Posterior cingulate gyrus (tissue), 11 donors: ENCODE measurements at regions not wholly inside any gene's neighbourhood (a gene's known extent, or its start where the extent isn't known, plus 50 kb on each side); places are given as distances from the start of the nearest gene placed in this dataset.
A peak's percentile ranks its signal among the peaks of the same experiment; 100 is the strongest.

Source experiments
- DNase-seq, 10 donors: peaks; one replicate each; pipeline versions ENCODE4 v3.0.0 to v3.0.0-alpha.2; 2020 to 2021; ENCODE audit warnings: mixed read lengths in 3 of 10
- intact Hi-C: fragments of 100-400 bp; cut with DNase I; formaldehyde crosslinking; loops from one replicate; pipeline ENCODE4 v1.15.1; 2023

DNA sequence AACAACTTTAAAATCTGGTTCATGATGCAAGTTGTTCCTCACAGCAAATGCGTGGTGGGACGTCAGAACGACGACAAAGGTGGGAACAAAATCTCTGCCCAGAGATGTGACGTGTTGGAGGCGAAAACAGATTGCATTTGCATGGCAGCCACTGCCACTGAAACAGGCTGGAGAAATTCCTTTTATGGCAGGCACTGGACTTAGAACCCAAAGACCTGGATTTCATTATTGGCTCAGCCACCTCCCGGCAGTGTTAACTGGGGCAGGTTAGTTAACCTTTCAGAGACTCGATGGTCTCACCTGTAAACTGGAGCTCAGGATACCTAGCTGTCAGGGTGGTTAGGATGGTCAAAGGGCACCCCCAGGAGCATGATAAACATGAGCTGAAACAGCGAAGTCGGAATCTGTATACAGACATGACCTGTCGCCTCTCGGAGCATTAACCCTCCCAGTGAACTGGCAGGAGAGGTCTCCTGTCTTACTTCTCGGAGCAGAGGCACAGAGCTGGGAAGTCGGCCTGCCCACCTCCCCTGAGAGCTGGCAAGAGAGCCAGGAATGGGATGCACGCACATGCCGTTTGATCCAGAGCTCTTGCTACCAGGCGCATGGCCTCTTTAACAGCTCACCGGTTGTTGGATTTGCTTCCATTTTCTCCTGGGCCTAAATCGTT, 59.2 kb upstream of the TARBP1 start:
- peak in 1 of 10 donors; percentile 7 for DNase-seq
- intact Hi-C loops: loop anchor here (10.0 kb wide), 1 partner anchor 187 kb away; no protein-coding TSS in a partner anchor

DNA sequence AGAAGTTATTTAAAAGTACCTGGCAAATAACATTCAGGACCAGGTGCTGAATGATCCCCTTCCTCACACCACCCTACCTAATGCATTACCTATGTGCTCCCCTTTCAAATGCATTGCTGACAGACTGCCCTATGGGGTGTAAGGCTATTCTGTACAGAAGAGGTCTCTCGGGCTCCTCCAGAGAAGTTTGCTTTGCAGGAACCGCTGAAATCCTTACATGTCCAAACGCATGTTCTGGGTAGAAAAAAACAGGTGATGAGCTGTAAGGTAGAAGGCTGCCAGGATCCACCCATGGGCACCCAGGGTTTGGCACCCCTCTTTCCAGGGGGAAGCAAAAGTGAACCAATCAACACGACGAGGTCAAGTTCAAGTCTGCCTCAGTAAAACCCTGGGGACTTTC, 58.3 kb upstream of the TARBP1 start:
- intact Hi-C loops: loop anchor here (10.0 kb wide), 1 partner anchor 188 kb away; no protein-coding TSS in a partner anchor
- peak in 1 of 10 donors; percentile 9 for DNase-seq

DNA sequence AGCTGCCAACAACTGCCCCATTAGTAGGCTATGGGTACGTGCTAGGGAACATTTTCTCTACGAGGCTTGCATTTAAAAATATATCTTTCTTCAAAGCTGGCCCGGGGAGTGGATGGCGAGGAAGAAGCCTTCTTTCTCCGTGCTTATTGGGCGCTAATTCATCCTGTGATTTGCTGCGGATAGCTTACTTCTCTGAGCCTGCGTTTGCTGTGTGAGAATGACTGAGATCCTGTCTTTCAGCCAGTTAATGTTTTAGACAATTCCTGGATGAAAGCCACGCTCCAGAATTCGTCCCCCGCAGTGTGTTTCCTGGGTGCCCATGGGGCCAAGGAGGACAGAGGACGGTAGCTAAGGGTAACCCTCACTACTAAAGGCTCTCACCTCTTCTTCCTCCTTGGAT, 57.8 kb upstream of the TARBP1 start:
- intact Hi-C loops: loop anchor here (10.0 kb wide), 1 partner anchor 188 kb away; no protein-coding TSS in a partner anchor
- peak in 1 of 10 donors; percentile 10 for DNase-seq

DNA sequence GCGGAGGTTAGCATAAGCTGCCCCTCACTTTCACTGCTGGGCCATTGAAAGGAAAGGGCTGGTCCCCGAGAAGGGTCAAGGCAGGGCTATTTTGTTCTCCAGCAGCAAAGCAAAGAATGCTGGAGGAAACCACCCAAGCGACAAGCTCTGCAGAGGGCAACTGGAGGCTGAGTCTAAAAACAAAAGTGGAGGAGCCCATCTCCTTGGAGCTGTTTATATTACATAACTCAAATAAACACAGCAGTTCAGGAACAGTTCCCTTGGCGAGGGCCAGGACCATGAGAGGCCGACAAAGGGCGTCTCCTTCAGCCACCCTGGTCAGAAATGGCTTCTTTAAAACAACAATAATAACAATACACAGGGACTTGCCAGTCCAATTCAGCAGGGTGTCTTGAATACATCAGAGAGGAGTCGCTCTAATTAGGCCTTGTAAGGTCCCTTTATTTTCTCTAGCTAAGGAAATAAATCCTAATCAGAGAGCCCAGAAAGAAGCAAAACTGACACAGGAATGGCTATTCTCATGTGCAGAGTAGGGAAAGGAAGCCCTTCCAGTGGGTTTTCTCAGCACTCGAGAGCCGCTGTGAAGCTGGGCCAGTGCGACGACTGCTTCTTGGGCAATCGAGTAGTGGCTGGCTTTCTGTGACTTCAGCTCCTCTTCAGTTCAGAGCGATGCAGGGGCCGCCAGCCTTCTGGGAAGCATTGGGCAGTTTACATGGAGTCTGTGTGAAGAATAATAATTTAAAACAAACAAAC, 57.0 kb upstream of the TARBP1 start:
- DNase-seq: no peak
- intact Hi-C loops: loop anchor here (10.0 kb wide), 1 partner anchor 189 kb away; no protein-coding TSS in a partner anchor

DNA sequence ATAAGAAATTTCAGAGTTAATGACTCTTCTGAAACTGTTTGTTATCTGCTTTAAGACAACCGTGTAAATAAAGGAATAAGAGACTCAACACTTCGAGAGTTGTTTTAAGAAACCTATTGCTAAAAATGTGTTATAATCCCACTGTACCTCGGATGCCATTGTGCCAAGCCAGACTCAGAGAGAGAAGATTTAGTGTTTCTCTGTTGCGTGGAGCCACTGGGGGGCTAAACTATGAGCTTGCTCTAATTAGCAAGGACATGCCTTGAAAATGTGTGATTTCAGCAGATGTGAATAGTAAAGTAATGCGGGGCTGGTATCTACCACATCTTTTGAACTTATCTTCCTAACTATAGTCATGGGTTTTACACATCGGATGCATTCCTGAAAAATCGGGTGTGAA, 56.2 kb upstream of the TARBP1 start:
- intact Hi-C loops: loop anchor here (10.0 kb wide), 1 partner anchor 190 kb away; no protein-coding TSS in a partner anchor

DNA sequence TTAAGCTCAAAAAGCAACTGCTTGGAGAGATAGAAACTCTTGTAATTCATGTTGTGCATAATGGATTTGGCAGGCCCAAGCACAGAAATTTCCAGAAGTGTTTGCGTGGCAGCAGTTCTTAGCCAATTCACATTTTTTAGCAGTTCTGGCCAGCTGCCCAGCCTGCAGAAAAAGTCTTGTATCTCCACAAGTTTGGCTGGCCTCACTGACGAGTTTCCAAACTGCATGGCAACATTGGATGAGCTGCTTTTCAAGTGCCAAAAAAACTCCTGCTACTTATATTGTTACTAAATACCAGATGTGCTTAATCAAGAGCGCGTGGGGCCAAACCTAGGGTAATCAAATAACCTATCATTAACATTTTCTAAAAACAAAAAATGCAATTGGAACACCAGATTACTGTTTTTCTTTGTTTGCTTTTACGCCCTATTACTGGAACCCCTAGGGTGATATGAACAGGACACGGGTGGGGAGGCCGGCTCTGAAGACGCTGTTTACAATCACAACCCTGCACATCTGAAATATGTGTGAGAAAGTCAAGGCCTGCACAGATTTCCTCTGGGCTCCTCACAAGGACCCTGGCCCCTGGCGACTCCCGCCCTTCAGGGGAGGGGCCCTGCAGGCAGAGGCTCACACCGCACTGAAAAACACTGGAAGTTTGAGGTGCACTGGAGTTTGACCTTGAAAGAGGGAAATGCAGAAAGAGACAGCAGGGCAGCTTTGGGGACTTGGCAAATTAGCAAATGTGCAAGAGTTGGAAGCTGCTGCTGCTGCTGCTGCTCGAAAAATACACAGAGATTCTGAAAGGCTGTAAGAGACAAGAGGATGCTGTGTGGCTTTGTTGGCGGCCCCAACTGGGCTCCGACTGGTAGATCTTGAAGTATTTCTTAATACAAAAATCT, 55.2 kb upstream of the TARBP1 start:
- intact Hi-C loops: loop anchor here (10.0 kb wide), 1 partner anchor 191 kb away; no protein-coding TSS in a partner anchor

More for the DNA sequence above, 56.2 kb upstream of the TARBP1 start:
- DNase-seq: no peak

DNA sequence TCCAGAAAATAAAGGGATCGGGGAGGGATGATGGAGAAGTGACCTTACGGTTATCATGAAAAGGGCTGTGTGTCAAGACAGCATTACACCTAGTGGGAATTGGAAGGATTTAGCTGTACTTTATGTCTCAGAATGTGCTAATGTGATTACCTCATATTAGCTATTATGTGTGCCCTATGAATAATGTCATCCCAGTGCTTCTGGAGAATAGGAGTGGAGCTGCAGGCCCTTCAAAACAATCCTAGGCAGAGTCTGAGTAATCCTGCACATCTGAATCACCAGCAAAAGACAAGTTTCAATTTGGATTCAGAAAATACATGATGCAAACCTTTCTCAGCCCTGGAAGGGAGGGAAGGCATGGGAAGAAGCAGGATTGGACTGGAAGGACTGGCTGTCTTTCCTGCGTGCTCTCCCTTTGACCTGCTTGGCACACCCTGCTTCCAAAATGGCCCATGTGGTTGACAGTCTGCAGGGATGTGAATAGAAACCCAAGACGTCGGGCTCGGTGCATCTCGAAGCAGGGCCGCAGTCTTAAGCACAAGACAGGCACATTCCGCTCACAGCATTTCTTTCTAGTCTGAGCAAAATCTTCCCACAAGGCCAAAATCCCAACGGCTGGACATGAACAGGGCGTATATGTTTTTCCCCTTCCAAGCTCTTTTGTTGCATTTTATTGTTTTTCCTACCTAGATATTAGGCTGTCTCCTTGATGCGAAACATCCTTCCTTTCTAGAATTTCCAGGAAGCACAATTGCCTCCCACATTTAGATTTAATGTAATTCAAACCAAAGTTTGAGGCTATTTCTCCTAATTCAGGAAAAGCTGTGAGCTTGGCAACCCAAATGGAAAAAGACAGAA, 54.3 kb upstream of the TARBP1 start:
- DNase-seq: no peak
- intact Hi-C loops: loop anchor here (10.0 kb wide), 1 partner anchor 192 kb away; no protein-coding TSS in a partner anchor

More for the DNA sequence above, 55.2 kb upstream of the TARBP1 start:
- peak; percentile 69 to 95 (median 82) for DNase-seq

DNA sequence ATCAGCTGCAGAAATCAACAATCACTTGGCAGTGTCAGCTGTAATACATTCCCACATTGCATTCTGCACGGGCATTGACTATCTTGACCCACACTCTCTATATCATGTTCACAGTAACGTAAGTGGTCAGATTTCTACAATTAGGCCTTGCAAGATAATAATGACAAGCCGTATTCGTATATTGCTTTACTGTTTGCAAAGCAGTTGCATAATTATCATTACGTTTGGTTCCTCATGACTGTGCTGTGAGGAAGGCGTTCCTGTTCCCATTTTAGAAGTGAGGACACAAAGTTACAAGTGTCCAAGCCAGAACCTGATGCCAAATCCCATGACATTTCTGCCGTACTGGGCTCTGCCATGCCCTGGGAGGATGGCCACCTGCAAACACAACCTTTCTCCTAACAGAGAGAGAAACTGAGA, 53.5 kb upstream of the TARBP1 start:
- intact Hi-C loops: loop anchor here (10.0 kb wide), 1 partner anchor 192 kb away; no protein-coding TSS in a partner anchor
- DNase-seq: no peak

DNA sequence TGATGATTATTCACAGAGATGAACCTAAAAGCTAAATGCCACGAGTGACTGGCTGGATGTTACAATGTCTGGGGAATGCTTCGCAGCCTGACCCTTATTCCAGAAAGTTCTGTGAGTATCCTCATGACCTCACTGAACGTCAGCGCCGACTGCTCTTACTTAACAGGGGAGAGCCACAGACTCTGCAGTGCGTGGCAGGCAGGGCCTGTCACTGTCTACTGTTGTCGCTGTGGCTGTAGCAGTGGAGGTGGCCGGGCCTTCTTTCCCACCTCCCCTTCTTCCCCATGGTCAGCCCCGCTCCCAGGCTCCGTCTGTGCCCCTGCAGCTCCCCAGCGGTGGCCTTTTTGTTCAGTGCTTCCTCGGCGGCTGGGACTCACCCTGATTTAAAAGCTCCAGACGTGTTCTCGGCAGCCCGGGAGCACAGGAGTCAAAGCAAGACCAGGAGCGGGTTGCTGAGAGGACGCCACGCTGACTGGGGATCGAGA, 52.2 kb upstream of the TARBP1 start:
- peak in 1 of 10 donors; percentile 77 for DNase-seq
- intact Hi-C loops: loop anchor here (10.0 kb wide), 1 partner anchor 194 kb away; no protein-coding TSS in a partner anchor

DNA sequence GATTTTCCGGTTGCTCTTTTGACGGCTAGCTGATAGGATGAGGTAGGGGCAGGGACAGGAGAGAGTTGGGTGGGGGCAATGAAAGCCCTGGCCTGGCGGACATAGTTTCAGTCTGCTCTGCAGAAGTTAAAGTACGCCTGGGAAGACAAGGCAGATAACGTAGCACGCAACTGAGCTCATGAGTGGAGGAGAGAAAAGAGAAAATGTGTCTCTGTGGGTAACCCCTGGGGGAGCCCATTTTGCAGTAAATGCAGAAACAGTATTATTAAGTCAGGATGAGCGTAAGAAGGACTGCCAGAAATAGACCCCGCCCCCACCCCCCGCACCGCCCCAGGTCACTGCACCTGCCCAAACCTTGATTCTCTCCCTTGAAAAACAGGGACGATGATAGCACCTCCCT, 51.7 kb upstream of the TARBP1 start:
- intact Hi-C loops: loop anchor here (10.0 kb wide), 1 partner anchor 194 kb away; no protein-coding TSS in a partner anchor
- DNase-seq: no peak

DNA sequence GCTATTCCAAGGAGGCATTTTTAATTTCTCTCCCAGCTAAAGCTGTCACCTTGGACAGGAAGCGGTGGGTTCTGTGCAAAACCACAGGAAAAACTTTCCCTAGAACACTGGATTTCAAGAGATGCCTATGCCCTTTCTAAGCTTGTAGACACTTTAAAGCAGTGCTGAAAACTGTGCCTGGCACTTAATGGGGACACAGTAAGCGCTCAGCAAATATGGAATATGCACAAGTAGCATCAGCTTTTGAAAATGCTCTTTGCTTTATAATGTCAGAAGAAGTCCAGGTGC, 50.9 kb upstream of the TARBP1 start:
- no peak for DNase-seq
- intact Hi-C loops: loop anchor here (10.0 kb wide), 1 partner anchor 195 kb away; no protein-coding TSS in a partner anchor

DNA sequence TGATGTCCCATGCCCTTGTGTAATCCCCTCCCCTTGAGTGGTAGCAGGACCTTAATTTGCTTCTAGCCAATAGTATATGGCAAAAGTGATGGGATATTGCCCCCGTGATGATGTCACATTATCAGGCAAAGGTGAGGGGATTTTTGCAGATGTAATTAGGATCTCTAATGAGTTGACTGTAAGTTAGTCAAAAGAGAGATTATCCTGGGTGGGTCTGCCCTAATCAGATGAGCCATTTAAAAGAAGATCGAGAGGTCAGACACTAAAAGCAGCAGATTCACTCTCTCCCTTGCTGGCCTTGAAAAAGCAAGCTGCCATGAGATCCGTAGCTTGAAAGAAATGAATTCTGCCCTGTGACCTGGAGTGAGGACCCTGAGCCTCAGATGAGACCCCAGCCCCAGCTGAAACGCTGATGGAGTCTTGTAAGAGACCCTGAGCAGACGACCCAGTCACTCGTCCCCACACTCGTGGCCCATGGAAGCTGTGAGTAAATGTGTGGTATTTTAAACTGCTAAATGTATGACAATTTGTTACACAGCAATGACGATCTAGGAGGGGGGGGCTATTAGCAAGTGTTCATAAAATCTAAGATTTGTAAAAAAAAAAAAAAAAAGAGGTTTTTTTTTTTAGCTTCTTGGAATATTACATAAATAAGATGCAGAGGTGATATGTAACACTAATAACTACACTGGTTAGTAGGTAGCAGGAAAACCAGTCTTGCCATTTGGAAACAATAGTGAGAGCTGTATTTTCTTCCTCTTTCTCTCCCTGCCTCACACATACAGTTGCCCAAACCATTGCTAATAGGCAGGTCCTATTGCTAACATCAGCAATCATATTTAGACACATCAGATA, 50.3 kb upstream of the TARBP1 start:
- no peak for DNase-seq
- intact Hi-C loops: no loop called here
